Mucosa of descending colon (tissue), 3 donors: ENCODE measurements at regions not wholly inside any gene's neighbourhood (a gene's known extent, or its start where the extent isn't known, plus 50 kb on each side); places are given as distances from the start of the nearest gene placed in this dataset.

Source experiments
- ATAC-seq: fragments of 200-7000 bp; cut with Tn5 transposase; one replicate; pipeline ENCODE4 v1.9.1; 2020; ENCODE audit warnings: mild to moderate bottlenecking, moderate library complexity
- DNase-seq, 3 donors: peaks; one replicate each; pipeline ENCODE4 v3.0.0-alpha.2; 2020
- H3K36me3 ChIP-seq: fragments of 200-600 bp; one replicate; pipeline ENCODE4 v1.8.0; 2021; ENCODE audit warnings: low read depth, mild to moderate bottlenecking
- H3K4me1 ChIP-seq: fragments of 200-600 bp; one replicate; pipeline ENCODE4 v1.8.0; 2021; ENCODE audit warnings: low read depth, mild to moderate bottlenecking
- H3K4me3 ChIP-seq: fragments of 200-600 bp; one replicate; pipeline ENCODE4 v1.8.0; 2021; ENCODE audit warnings: mild to moderate bottlenecking
- H3K9me3 ChIP-seq: fragments of 200-600 bp; one replicate; pipeline ENCODE4 v1.8.0; 2021; ENCODE audit warnings: mild to moderate bottlenecking
- CTCF ChIP-seq: fragments of 200-600 bp; IDR thresholded peaks from one replicate; pipeline ENCODE4 v1.8.0; 2022; ENCODE audit warnings: antibody characterized with exemption, mild to moderate bottlenecking
- intact Hi-C, 2 donors: fragments of 100-400 bp; cut with DNase I in 1 of 2; cut with micrococcal nuclease in 1 of 2; formaldehyde crosslinking; loops; one replicate each; pipeline versions ENCODE4 v1.11.0 to v1.11.1; 2022; cut with DNase I, micrococcal nuclease
- donor health status: DM: no; HTN: no; CAD: no; lungs with moderate emphysema.
- donor health status: DM: no; HTN: no; CAD: no.
- donor health status: DM: no; HTN: yes; CAD: no.

- intact Hi-C loops: no loop called here
- Histone ChIP-seq H3K4me3 (no peak overlapping the region), H3K36me3 (no peaks in the 10 kb centered on the region), H3K4me1 (no peaks in the 10 kb centered on the region), H3K9me3 (no peaks in the 10 kb centered on the region)
- ATAC-seq (no peak), DNase-seq (no peak)
- no peak for TF ChIP-seq CTCF
Measured at GRCh38 chr9:135273008-135273407, 185.5 kb downstream of the OLFM1 start.

GRCh38 chr9:135275163-135275562 lies 187.7 kb downstream of the OLFM1 start:
- DNase-seq (no peak), ATAC-seq (no peak)
- intact Hi-C loops: no loop called here
- no peak overlapping the region for H3K4me3 ChIP-seq
- TF ChIP-seq CTCF: no peak
- no peaks in the 10 kb centered on the region for H3K4me1 ChIP-seq
- no peaks in the 10 kb centered on the region for H3K36me3 ChIP-seq
- no peaks in the 10 kb centered on the region for H3K9me3 ChIP-seq

GRCh38 chr9:135275571-135276289 lies 188.3 kb downstream of the OLFM1 start:
- TF ChIP-seq CTCF: no peak
- Histone ChIP-seq H3K36me3 (no peaks in the 10 kb centered on the region), H3K9me3 (no peaks in the 10 kb centered on the region), H3K4me3 (no peak overlapping the region), H3K4me1 (no peaks in the 10 kb centered on the region)
- ATAC-seq: no peak
- no peak for DNase-seq
- intact Hi-C loops: no loop called here

- intact Hi-C loops: no loop called here
- H3K9me3 ChIP-seq: no peaks in the 10 kb centered on the region
- DNase-seq: no peak
- ATAC-seq: no peak
- no peaks in the 10 kb centered on the region for H3K36me3 ChIP-seq
- H3K4me1 ChIP-seq: no peaks in the 10 kb centered on the region
- no peak overlapping the region for H3K4me3 ChIP-seq
- TF ChIP-seq CTCF: no peak
Measured at GRCh38 chr9:135277219-135278201, 190.0 kb downstream of the OLFM1 start.

GRCh38 chr9:135278586-135278985 lies 191.1 kb downstream of the OLFM1 start:
- no peaks in the 10 kb centered on the region for H3K4me1 ChIP-seq
- ATAC-seq: no peak
- intact Hi-C loops: no loop called here

More at GRCh38 chr9:135278586-135278985, 191.1 kb downstream of the OLFM1 start:
- H3K9me3 ChIP-seq: no peaks in the 10 kb centered on the region
- DNase-seq: no peak
- TF ChIP-seq CTCF: no peak
- H3K4me3 ChIP-seq: no peak overlapping the region
- no peaks in the 10 kb centered on the region for H3K36me3 ChIP-seq
